ENCODE measurements at regions not wholly inside any gene's neighbourhood (a gene's known extent, or its start where the extent isn't known, plus 50 kb on each side); places are given as distances from the start of the nearest gene placed in this dataset.
A peak's percentile ranks its signal among the peaks of the same experiment; 100 is the strongest.

GRCh38 chr10:113473011-113473410 lies 79.8 kb upstream of the HABP2 start:
- DNase-seq (ENCODE audit: low read depth in 4 of 6, low spot score in 6 of 6), result no peak
- Histone ChIP-seq H3K27ac (ENCODE audit: low read depth, low read length) (no peak overlapping the region), H3K4me1 (ENCODE audit: control insufficient read depth, insufficient read depth, low read length) (no peaks in the 10 kb centered on the region), H3K36me3 (ENCODE audit: control insufficient read depth, insufficient read depth, low read length) (no peaks in the 10 kb centered on the region), H3K27me3 (ENCODE audit: control insufficient read depth, insufficient read depth, low read length) (no peaks in the 10 kb centered on the region), H3K4me3 (ENCODE audit: low read depth, low read length) (no peak overlapping the region), H3K9me3 (ENCODE audit: control insufficient read depth, insufficient read depth, low read length) (no peaks in the 10 kb centered on the region)
- no CpG with 5 or more reads among the region's 1 CpG for WGBS (ENCODE audit: insufficient coverage)

DNA sequence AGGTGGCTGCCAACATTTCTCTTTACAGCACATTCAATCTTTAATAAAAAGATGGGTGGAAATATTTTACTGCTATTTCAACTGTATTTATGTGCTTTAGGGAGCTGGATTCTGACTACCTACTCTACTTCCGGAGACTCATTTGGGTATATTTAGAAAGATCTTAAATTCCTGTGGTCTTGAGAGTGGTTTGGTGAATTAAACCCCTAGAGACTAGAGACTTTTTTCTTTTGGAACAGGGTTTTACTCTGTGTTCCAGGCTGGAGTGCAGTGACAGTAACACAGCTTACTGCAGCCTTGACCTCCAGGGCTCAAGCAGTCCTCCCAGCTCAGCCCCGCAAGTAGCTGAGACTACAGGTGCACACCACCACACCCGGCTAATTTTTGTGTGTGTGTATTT lies 79.0 kb upstream of the HABP2 start:
- WGBS (ENCODE audit: insufficient coverage), result no CpG with 5 or more reads among the region's 3 CpGs
- Histone ChIP-seq H3K9me3 (ENCODE audit: control insufficient read depth, insufficient read depth, low read length) (no peaks in the 10 kb centered on the region), H3K36me3 (ENCODE audit: control insufficient read depth, insufficient read depth, low read length) (no peaks in the 10 kb centered on the region), H3K4me1 (ENCODE audit: control insufficient read depth, insufficient read depth, low read length) (no peaks in the 10 kb centered on the region), H3K27ac (ENCODE audit: low read depth, low read length) (no peak overlapping the region), H3K27me3 (ENCODE audit: control insufficient read depth, insufficient read depth, low read length) (no peaks in the 10 kb centered on the region), H3K4me3 (ENCODE audit: low read depth, low read length) (no peak overlapping the region)
- DNase-seq (ENCODE audit: low read depth in 4 of 6, low spot score in 6 of 6), result no peak

GRCh38 chr10:113474752-113475151 lies 78.1 kb upstream of the HABP2 start:
- H3K27me3 ChIP-seq (ENCODE audit: control insufficient read depth, insufficient read depth, low read length), result no peaks in the 10 kb centered on the region
- no peaks in the 10 kb centered on the region for H3K36me3 ChIP-seq (ENCODE audit: control insufficient read depth, insufficient read depth, low read length)
- peaks cover 2% of the 10 kb centered on the region for H3K9me3 ChIP-seq (ENCODE audit: control insufficient read depth, insufficient read depth, low read length)
- H3K27ac ChIP-seq (ENCODE audit: low read depth, low read length), result no peak overlapping the region
- DNase-seq (ENCODE audit: low read depth in 4 of 6, low spot score in 6 of 6), result no peak
- 67% methylated on average over 2 of the region's 2 CpGs for WGBS (ENCODE audit: insufficient coverage)
- no peaks in the 10 kb centered on the region for H3K4me1 ChIP-seq (ENCODE audit: control insufficient read depth, insufficient read depth, low read length)
- no peak overlapping the region for H3K4me3 ChIP-seq (ENCODE audit: low read depth, low read length)

- H3K27ac ChIP-seq (ENCODE audit: low read depth, low read length), result no peak overlapping the region
- no peaks in the 10 kb centered on the region for H3K36me3 ChIP-seq (ENCODE audit: control insufficient read depth, insufficient read depth, low read length)
- no peak for DNase-seq (ENCODE audit: low read depth in 4 of 6, low spot score in 6 of 6)
- H3K4me1 ChIP-seq (ENCODE audit: control insufficient read depth, insufficient read depth, low read length), result no peaks in the 10 kb centered on the region
- 93% methylated on average over 2 of the region's 4 CpGs for WGBS (ENCODE audit: insufficient coverage)
- H3K4me3 ChIP-seq (ENCODE audit: low read depth, low read length), result no peak overlapping the region
- H3K27me3 ChIP-seq (ENCODE audit: control insufficient read depth, insufficient read depth, low read length), result no peaks in the 10 kb centered on the region
- peaks cover 7% of the 10 kb centered on the region for H3K9me3 ChIP-seq (ENCODE audit: control insufficient read depth, insufficient read depth, low read length)
These were observed 77.5 kb upstream of the HABP2 start for GRCh38 chr10:113475381-113475807.

- Histone ChIP-seq H3K4me1 (ENCODE audit: control insufficient read depth, insufficient read depth, low read length) (no peaks in the 10 kb centered on the region), H3K27ac (ENCODE audit: low read depth, low read length) (no peak overlapping the region), H3K4me3 (ENCODE audit: low read depth, low read length) (no peak overlapping the region), H3K36me3 (ENCODE audit: control insufficient read depth, insufficient read depth, low read length) (no peaks in the 10 kb centered on the region), H3K9me3 (ENCODE audit: control insufficient read depth, insufficient read depth, low read length) (peaks cover 8% of the 10 kb centered on the region), H3K27me3 (ENCODE audit: control insufficient read depth, insufficient read depth, low read length) (no peaks in the 10 kb centered on the region)
- DNase-seq (ENCODE audit: low read depth in 4 of 6, low spot score in 6 of 6), result peak in 2 of 6 donors; percentile 30 to 35
- WGBS (ENCODE audit: insufficient coverage), result 50% methylated on average over 4 of the region's 8 CpGs
These were observed 76.7 kb upstream of the HABP2 start for GRCh38 chr10:113476191-113476590.

- Histone ChIP-seq H3K27me3 (ENCODE audit: control insufficient read depth, insufficient read depth, low read length) (no peaks in the 10 kb centered on the region), H3K36me3 (ENCODE audit: control insufficient read depth, insufficient read depth, low read length) (no peaks in the 10 kb centered on the region), H3K27ac (ENCODE audit: low read depth, low read length) (no peak overlapping the region), H3K9me3 (ENCODE audit: control insufficient read depth, insufficient read depth, low read length) (peaks cover 8% of the 10 kb centered on the region), H3K4me3 (ENCODE audit: low read depth, low read length) (no peak overlapping the region), H3K4me1 (ENCODE audit: control insufficient read depth, insufficient read depth, low read length) (no peaks in the 10 kb centered on the region)
- 94% methylated on average over 2 of the region's 5 CpGs for WGBS (ENCODE audit: insufficient coverage)
- no peak for DNase-seq (ENCODE audit: low read depth in 4 of 6, low spot score in 6 of 6)
These were observed 76.2 kb upstream of the HABP2 start for GRCh38 chr10:113476673-113477072.

GRCh38 chr10:113477451-113477850 lies 75.4 kb upstream of the HABP2 start:
- Histone ChIP-seq H3K4me1 (ENCODE audit: control insufficient read depth, insufficient read depth, low read length) (no peaks in the 10 kb centered on the region), H3K4me3 (ENCODE audit: low read depth, low read length) (no peak overlapping the region), H3K9me3 (ENCODE audit: control insufficient read depth, insufficient read depth, low read length) (peaks cover 8% of the 10 kb centered on the region), H3K27me3 (ENCODE audit: control insufficient read depth, insufficient read depth, low read length) (no peaks in the 10 kb centered on the region), H3K36me3 (ENCODE audit: control insufficient read depth, insufficient read depth, low read length) (no peaks in the 10 kb centered on the region), H3K27ac (ENCODE audit: low read depth, low read length) (no peak overlapping the region)
- WGBS (ENCODE audit: insufficient coverage), result no CpG with 5 or more reads among the region's 3 CpGs
- no peak for DNase-seq (ENCODE audit: low read depth in 4 of 6, low spot score in 6 of 6)

DNA sequence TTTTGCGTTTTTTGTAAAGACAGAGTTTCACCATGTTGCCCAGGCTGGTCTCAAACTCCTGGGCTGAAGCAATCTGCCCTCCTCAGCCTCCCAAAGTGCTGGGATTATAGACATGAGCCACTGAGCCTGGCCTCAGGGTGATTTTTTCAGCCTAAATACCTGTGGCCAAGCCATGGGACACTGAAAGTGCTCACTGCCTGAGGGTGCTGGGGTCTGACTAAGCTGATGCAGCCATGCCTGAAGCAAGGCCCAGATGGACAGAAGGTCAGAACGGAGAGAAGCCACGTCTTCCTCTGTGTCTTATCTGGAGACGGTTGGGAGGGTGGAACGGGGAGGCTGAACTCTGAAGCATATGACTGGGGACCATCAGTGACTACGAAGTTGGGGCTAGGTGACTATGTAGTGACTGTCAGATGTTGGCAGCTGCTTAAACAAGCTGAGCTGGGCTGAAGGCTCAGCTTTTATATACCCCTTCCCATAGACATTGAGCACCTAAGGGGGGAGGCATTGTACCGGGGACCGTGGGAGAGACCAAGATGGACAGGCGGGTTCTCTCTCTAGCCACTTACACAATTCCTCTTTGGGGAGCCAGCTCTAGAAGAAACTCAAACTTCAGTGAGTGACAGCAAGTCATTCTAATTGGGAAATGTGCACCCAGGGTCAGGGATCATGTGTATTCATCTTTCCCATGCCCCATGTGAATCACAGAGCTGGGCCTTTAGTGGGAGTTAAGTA lies 73.3 kb upstream of the HABP2 start:
- Histone ChIP-seq H3K36me3 (ENCODE audit: control insufficient read depth, insufficient read depth, low read length) (no peaks in the 10 kb centered on the region), H3K27ac (ENCODE audit: low read depth, low read length) (no peak overlapping the region), H3K9me3 (ENCODE audit: control insufficient read depth, insufficient read depth, low read length) (peaks cover 8% of the 10 kb centered on the region), H3K27me3 (ENCODE audit: control insufficient read depth, insufficient read depth, low read length) (no peaks in the 10 kb centered on the region), H3K4me1 (ENCODE audit: control insufficient read depth, insufficient read depth, low read length) (no peaks in the 10 kb centered on the region), H3K4me3 (ENCODE audit: low read depth, low read length) (no peak overlapping the region)
- 98% methylated on average over 6 of the region's 9 CpGs for WGBS (ENCODE audit: insufficient coverage)
- DNase-seq (ENCODE audit: low read depth in 4 of 6, low spot score in 6 of 6), result no peak

GRCh38 chr10:113480081-113480360 lies 72.8 kb upstream of the HABP2 start:
- no CpG with 5 or more reads among the region's 1 CpG for whole genome bisulfite sequencing (ENCODE audit: insufficient coverage)
- Histone ChIP-seq H3K27ac (ENCODE audit: low read depth, low read length) (no peak overlapping the region), H3K4me1 (ENCODE audit: control insufficient read depth, insufficient read depth, low read length) (no peaks in the 10 kb centered on the region), H3K27me3 (ENCODE audit: control insufficient read depth, insufficient read depth, low read length) (no peaks in the 10 kb centered on the region), H3K9me3 (ENCODE audit: control insufficient read depth, insufficient read depth, low read length) (peaks cover 8% of the 10 kb centered on the region), H3K4me3 (ENCODE audit: low read depth, low read length) (no peak overlapping the region), H3K36me3 (ENCODE audit: control insufficient read depth, insufficient read depth, low read length) (no peaks in the 10 kb centered on the region)
- no peak for DNase-seq (ENCODE audit: low read depth in 4 of 6, low spot score in 6 of 6)

- DNase-seq (ENCODE audit: low read depth in 4 of 6, low spot score in 6 of 6), result peak in 1 of 6 donors; percentile 65
- 50% methylated on average over 1 of the region's 6 CpGs for WGBS (ENCODE audit: insufficient coverage)
- Histone ChIP-seq H3K4me1 (ENCODE audit: control insufficient read depth, insufficient read depth, low read length) (no peaks in the 10 kb centered on the region), H3K9me3 (ENCODE audit: control insufficient read depth, insufficient read depth, low read length) (peaks cover 8% of the 10 kb centered on the region), H3K27me3 (ENCODE audit: control insufficient read depth, insufficient read depth, low read length) (no peaks in the 10 kb centered on the region), H3K4me3 (ENCODE audit: low read depth, low read length) (no peak overlapping the region), H3K36me3 (ENCODE audit: control insufficient read depth, insufficient read depth, low read length) (no peaks in the 10 kb centered on the region), H3K27ac (ENCODE audit: low read depth, low read length) (no peak overlapping the region)
These were observed 71.9 kb upstream of the HABP2 start for GRCh38 chr10:113480851-113481502.
